ENCODE measurements at regions not wholly inside any gene's neighbourhood (a gene's known extent, or its start where the extent isn't known, plus 50 kb on each side); places are given as distances from the start of the nearest gene placed in this dataset.

DNA sequence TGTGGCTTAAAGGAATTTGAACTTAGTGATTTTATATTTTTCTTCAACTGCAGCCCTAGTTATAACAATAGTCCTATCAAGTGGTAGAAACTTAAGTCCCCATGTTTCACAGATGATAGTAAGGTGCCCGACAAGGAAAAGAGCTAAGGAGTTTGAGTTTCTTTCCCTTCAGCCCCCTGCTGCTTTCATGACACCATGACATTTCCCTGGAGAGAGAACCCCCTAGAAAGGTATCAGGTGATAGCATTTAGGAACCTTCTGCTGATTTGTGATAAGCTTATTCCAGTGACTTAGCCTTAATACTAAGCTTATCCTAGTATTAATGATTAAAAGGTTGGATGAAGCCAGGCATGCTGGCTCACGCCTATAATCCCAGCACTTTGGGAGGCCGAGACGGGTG, 623.8 kb upstream of the TYRP1 start:
- Histone ChIP-seq H3K4me1 (replicated peaks in 1 of 2) (no peaks in the 10 kb centered on the region), H3K36me3 (replicated peaks in 1 of 2) (no peaks in the 10 kb centered on the region), H3K9me3 (replicated peaks in 1 of 3) (no peaks in the 10 kb centered on the region), H3K27me3 (no peaks in the 10 kb centered on the region), H3K4me3 (no peak overlapping the region), H3K27ac (no peak overlapping the region)
- TF ChIP-seq, protein P1, sequence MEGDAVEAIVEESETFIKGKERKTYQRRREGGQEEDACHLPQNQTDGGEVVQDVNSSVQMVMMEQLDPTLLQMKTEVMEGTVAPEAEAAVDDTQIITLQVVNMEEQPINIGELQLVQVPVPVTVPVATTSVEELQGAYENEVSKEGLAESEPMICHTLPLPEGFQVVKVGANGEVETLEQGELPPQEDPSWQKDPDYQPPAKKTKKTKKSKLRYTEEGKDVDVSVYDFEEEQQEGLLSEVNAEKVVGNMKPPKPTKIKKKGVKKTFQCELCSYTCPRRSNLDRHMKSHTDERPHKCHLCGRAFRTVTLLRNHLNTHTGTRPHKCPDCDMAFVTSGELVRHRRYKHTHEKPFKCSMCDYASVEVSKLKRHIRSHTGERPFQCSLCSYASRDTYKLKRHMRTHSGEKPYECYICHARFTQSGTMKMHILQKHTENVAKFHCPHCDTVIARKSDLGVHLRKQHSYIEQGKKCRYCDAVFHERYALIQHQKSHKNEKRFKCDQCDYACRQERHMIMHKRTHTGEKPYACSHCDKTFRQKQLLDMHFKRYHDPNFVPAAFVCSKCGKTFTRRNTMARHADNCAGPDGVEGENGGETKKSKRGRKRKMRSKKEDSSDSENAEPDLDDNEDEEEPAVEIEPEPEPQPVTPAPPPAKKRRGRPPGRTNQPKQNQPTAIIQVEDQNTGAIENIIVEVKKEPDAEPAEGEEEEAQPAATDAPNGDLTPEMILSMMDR (IDR thresholded peaks at IDR 0.05) = no peak
- TF ChIP-seq POLR2A (IDR thresholded peaks at IDR 0.05) = no peak
- intact Hi-C loops (cut with DNase I) = no loop called here
- no peak for DNase-seq
- 75 to 90% (median 82%) methylated on average over 4 of the region's 4 CpGs for WGBS, 4 donors

GRCh38 chr9:12085399-12085798, 607.8 kb upstream of the TYRP1 start:
- Histone ChIP-seq H3K36me3 (replicated peaks in 1 of 2) (no peaks in the 10 kb centered on the region), H3K4me3 (no peak overlapping the region), H3K27ac (no peak overlapping the region), H3K27me3 (no peaks in the 10 kb centered on the region), H3K9me3 (replicated peaks in 1 of 3) (no peaks in the 10 kb centered on the region), H3K4me1 (replicated peaks in 1 of 2) (no peaks in the 10 kb centered on the region)
- TF ChIP-seq, protein P1 (IDR thresholded peaks at IDR 0.05) = no peak
- no peak for TF ChIP-seq POLR2A (IDR thresholded peaks at IDR 0.05)
- intact Hi-C loops (cut with DNase I) = no loop called here
- no peak for DNase-seq

GRCh38 chr9:12091865-12092527, 601.2 kb upstream of the TYRP1 start:
- Histone ChIP-seq H3K4me1 (replicated peaks in 1 of 2) (no peaks in the 10 kb centered on the region), H3K4me3 (no peak overlapping the region), H3K27ac (no peak overlapping the region), H3K27me3 (no peaks in the 10 kb centered on the region), H3K9me3 (replicated peaks in 1 of 3) (no peaks in the 10 kb centered on the region), H3K36me3 (replicated peaks in 1 of 2) (no peaks in the 10 kb centered on the region)
- DNase-seq = no peak
- intact Hi-C loops (cut with DNase I) = no loop called here
- TF ChIP-seq, protein P1 (IDR thresholded peaks at IDR 0.05) = no peak
- TF ChIP-seq POLR2A (IDR thresholded peaks at IDR 0.05) = no peak
- WGBS, 4 donors = 63 to 74% (median 72%) methylated on average over 3 to 6 of the region's 6 CpGs

GRCh38 chr9:12094046-12094445, 599.1 kb upstream of the TYRP1 start:
- H3K27ac ChIP-seq = no peak overlapping the region
- no peaks in the 10 kb centered on the region for H3K36me3 ChIP-seq (replicated peaks in 1 of 2)
- DNase-seq = no peak
- H3K4me3 ChIP-seq = no peak overlapping the region
- H3K27me3 ChIP-seq = no peaks in the 10 kb centered on the region
- no peaks in the 10 kb centered on the region for H3K9me3 ChIP-seq (replicated peaks in 1 of 3)
- 60 to 77% (median 71%) methylated on average over 1 of the region's 1 CpG for WGBS, 4 donors
- TF ChIP-seq POLR2A (IDR thresholded peaks at IDR 0.05) = no peak
- TF ChIP-seq, protein P1 (IDR thresholded peaks at IDR 0.05) = no peak
- intact Hi-C loops (cut with DNase I) = no loop called here
- H3K4me1 ChIP-seq (replicated peaks in 1 of 2) = no peaks in the 10 kb centered on the region
